ENCODE measurements at regions not wholly inside any gene's neighbourhood (a gene's known extent, or its start where the extent isn't known, plus 50 kb on each side); places are given as distances from the start of the nearest gene placed in this dataset.
"Not testable (repeated sequence)": the region's sequence is repeated elsewhere in the genome, so short reads cannot be mapped to it uniquely, and the experiment has no call there.

DNA sequence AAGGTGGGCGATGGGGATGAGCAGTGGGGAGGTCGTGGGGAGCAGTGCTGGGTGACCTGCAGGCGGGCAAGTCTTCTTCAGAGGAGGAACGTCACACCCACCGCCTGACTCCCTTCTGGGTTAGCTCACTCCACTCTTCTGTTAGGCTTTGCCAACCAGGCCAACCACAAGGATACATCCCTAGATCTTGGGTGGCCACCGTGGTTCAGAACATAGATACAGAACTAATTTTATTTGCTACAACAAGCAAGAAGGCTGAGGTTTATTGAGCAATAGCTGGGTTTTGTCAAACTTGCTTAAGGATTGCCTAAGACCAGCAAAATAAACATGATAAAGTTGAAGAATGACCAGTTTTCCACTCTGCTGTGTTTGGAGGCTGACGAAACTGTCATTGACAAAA, 109.4 kb downstream of the DACT1 start:
- no peaks in the 10 kb centered on the region for H3K36me3 Mint-ChIP-seq
- H3K27ac Mint-ChIP-seq: no peak overlapping the region
- no peak overlapping the region for H3K4me3 Mint-ChIP-seq
- no peak for TF ChIP-seq PRDM15 (CRISPR knock-in tag; IDR thresholded peaks at IDR 0.05)
- TF ChIP-seq NR2C2 (CRISPR knock-in tag; IDR thresholded peaks at IDR 0.05): no peak
- TF ChIP-seq ZNF232 (CRISPR knock-in tag; IDR thresholded peaks at IDR 0.05): no peak
- TF ChIP-seq IRF2 (CRISPR knock-in tag; IDR thresholded peaks at IDR 0.05; ENCODE audit: borderline replicate concordance, low read depth): no peak
- TF ChIP-seq IRF1 (CRISPR knock-in tag; IDR thresholded peaks at IDR 0.05): no peak
- TF ChIP-seq, protein P1, sequence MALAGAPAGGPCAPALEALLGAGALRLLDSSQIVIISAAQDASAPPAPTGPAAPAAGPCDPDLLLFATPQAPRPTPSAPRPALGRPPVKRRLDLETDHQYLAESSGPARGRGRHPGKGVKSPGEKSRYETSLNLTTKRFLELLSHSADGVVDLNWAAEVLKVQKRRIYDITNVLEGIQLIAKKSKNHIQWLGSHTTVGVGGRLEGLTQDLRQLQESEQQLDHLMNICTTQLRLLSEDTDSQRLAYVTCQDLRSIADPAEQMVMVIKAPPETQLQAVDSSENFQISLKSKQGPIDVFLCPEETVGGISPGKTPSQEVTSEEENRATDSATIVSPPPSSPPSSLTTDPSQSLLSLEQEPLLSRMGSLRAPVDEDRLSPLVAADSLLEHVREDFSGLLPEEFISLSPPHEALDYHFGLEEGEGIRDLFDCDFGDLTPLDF (CRISPR knock-in tag; IDR thresholded peaks at IDR 0.05): no peak
- TF ChIP-seq, protein P2, sequence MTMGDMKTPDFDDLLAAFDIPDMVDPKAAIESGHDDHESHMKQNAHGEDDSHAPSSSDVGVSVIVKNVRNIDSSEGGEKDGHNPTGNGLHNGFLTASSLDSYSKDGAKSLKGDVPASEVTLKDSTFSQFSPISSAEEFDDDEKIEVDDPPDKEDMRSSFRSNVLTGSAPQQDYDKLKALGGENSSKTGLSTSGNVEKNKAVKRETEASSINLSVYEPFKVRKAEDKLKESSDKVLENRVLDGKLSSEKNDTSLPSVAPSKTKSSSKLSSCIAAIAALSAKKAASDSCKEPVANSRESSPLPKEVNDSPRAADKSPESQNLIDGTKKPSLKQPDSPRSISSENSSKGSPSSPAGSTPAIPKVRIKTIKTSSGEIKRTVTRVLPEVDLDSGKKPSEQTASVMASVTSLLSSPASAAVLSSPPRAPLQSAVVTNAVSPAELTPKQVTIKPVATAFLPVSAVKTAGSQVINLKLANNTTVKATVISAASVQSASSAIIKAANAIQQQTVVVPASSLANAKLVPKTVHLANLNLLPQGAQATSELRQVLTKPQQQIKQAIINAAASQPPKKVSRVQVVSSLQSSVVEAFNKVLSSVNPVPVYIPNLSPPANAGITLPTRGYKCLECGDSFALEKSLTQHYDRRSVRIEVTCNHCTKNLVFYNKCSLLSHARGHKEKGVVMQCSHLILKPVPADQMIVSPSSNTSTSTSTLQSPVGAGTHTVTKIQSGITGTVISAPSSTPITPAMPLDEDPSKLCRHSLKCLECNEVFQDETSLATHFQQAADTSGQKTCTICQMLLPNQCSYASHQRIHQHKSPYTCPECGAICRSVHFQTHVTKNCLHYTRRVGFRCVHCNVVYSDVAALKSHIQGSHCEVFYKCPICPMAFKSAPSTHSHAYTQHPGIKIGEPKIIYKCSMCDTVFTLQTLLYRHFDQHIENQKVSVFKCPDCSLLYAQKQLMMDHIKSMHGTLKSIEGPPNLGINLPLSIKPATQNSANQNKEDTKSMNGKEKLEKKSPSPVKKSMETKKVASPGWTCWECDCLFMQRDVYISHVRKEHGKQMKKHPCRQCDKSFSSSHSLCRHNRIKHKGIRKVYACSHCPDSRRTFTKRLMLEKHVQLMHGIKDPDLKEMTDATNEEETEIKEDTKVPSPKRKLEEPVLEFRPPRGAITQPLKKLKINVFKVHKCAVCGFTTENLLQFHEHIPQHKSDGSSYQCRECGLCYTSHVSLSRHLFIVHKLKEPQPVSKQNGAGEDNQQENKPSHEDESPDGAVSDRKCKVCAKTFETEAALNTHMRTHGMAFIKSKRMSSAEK (CRISPR knock-in tag; IDR thresholded peaks at IDR 0.05; ENCODE audit: borderline replicate concordance): no peak
- no peak for TF ChIP-seq ATF1 (CRISPR knock-in tag; IDR thresholded peaks at IDR 0.05)
- no peak for TF ChIP-seq CBFB (CRISPR knock-in tag; IDR thresholded peaks at IDR 0.05; ENCODE audit: low read depth)
- TF ChIP-seq CTCF (IDR thresholded peaks at IDR 0.05): no peak
- TF ChIP-seq JAZF1 (CRISPR knock-in tag; IDR thresholded peaks at IDR 0.05): no peak
- TF ChIP-seq TCF7 (CRISPR knock-in tag; IDR thresholded peaks at IDR 0.05; ENCODE audit: low read depth): no peak
- TF ChIP-seq ZNF396 (CRISPR knock-in tag; IDR thresholded peaks at IDR 0.05; ENCODE audit: borderline replicate concordance): no peak
- TF ChIP-seq TP53 (CRISPR knock-in tag; IDR thresholded peaks at IDR 0.05): no peak
- no peak for DNase-seq (ENCODE audit: low spot score)
- CTCF ChIA-PET: no interaction called here
- H3K4me1 Mint-ChIP-seq: no peaks in the 10 kb centered on the region
- H3K9me3 Mint-ChIP-seq: no peaks in the 10 kb centered on the region
- H3K27me3 Mint-ChIP-seq (ENCODE audit: low read depth): no peaks in the 10 kb centered on the region
- no peak for ATAC-seq
- POLR2A ChIA-PET: no interaction called here

- POLR2A ChIA-PET; H3K27ac Mint-ChIP-seq; DNase-seq (ENCODE audit: low spot score); H3K36me3 Mint-ChIP-seq; H3K4me3 Mint-ChIP-seq; ATAC-seq; H3K4me1 Mint-ChIP-seq; CTCF ChIA-PET; H3K9me3 Mint-ChIP-seq; H3K27me3 Mint-ChIP-seq (ENCODE audit: low read depth): not testable (repeated sequence)
Measured at GRCh38 chr14:58748251-58748650, 110.5 kb downstream of the DACT1 start.
